PC-9 (cell line): ENCODE measurements at regions not wholly inside any gene's neighbourhood (a gene's known extent, or its start where the extent isn't known, plus 50 kb on each side); places are given as distances from the start of the nearest gene placed in this dataset.

ENCODE experiments used
- EZH2 ChIP-seq: fragments of 200-600 bp; sonication (generic); IDR thresholded peaks from 2 replicates; pipeline ENCODE4 v1.8.0; 2017; ENCODE audit warnings: antibody characterized with exemption, low read depth
- TF ChIP-seq, protein P1 (sequence below): fragments of 200-600 bp; sonication (generic); conservative IDR thresholded peaks from 2 replicates; pipeline ENCODE4 v1.6.1; 2017; ENCODE audit warnings: mixed run types, antibody characterized with exemption, mild to moderate bottlenecking, moderate library complexity

DNA sequence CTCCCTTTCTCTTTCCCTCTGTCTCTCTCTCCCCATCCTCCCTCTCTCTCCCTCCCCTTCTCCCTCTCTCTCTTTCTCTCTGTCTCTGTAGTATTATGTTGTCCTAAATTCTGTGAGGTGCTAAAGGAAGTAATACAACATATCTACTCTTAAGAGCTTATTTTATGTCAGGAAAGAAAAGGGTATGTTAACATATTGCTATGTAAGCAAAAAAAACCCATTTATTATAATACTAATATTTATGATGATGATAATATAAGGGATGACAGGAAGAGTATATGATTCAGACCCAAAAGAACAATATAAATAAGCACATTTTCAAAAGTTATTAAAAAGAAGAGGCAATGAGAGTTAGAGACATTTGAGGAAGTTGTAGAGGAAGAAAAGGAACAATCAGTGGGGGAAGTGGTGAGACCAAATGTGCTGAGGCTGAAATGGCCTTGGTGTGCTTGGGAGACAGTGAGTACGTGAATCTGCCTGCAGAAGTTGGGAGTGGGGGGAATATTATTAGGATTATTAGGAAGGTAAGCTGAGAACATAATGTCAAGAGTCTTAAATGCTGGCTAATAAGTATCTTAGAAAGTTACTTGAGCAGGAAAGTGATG is 303.6 kb upstream of the FERMT1 start:
- TF ChIP-seq, protein P1, sequence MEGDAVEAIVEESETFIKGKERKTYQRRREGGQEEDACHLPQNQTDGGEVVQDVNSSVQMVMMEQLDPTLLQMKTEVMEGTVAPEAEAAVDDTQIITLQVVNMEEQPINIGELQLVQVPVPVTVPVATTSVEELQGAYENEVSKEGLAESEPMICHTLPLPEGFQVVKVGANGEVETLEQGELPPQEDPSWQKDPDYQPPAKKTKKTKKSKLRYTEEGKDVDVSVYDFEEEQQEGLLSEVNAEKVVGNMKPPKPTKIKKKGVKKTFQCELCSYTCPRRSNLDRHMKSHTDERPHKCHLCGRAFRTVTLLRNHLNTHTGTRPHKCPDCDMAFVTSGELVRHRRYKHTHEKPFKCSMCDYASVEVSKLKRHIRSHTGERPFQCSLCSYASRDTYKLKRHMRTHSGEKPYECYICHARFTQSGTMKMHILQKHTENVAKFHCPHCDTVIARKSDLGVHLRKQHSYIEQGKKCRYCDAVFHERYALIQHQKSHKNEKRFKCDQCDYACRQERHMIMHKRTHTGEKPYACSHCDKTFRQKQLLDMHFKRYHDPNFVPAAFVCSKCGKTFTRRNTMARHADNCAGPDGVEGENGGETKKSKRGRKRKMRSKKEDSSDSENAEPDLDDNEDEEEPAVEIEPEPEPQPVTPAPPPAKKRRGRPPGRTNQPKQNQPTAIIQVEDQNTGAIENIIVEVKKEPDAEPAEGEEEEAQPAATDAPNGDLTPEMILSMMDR, result no peak
- TF ChIP-seq EZH2, result no peak
